ENCODE measurements at regions not wholly inside any gene's neighbourhood (a gene's known extent, or its start where the extent isn't known, plus 50 kb on each side); places are given as distances from the start of the nearest gene placed in this dataset.
"Not testable (repeated sequence)": the region's sequence is repeated elsewhere in the genome, so short reads cannot be mapped to it uniquely, and the experiment has no call there.

- no peak for DNase-seq (ENCODE audit: low read depth)
Measured at GRCh38 chr10:118916777-118917176, 112.7 kb upstream of the NANOS1 start.

GRCh38 chr10:118917701-118918100 is 111.8 kb upstream of the NANOS1 start:
- no peak for DNase-seq (ENCODE audit: low read depth)

- DNase-seq (ENCODE audit: low read depth) = no peak
Measured at GRCh38 chr10:118918116-118918515, 111.4 kb upstream of the NANOS1 start.

- no peak for DNase-seq (ENCODE audit: low read depth)
Measured at GRCh38 chr10:118918587-118918986, 110.9 kb upstream of the NANOS1 start.

- DNase-seq (ENCODE audit: low read depth) = no peak
Measured at GRCh38 chr10:118920206-118920605, 109.3 kb upstream of the NANOS1 start.

GRCh38 chr10:118922226-118922625 is 107.3 kb upstream of the NANOS1 start:
- no peak for DNase-seq (ENCODE audit: low read depth)

- no peak for DNase-seq (ENCODE audit: low read depth)
Measured at GRCh38 chr10:118922972-118923371, 106.5 kb upstream of the NANOS1 start.

GRCh38 chr10:118924493-118924892 is 105.0 kb upstream of the NANOS1 start:
- no peak for DNase-seq (ENCODE audit: low read depth)

- no peak for DNase-seq (ENCODE audit: low read depth)
Measured at GRCh38 chr10:118925404-118926071, 104.0 kb upstream of the NANOS1 start.

- no peak for DNase-seq (ENCODE audit: low read depth)
Measured at GRCh38 chr10:118926072-118926417, 103.5 kb upstream of the NANOS1 start.

GRCh38 chr10:118926441-118926840 is 103.1 kb upstream of the NANOS1 start:
- DNase-seq (ENCODE audit: low read depth) = no peak

GRCh38 chr10:118926903-118927302 is 102.6 kb upstream of the NANOS1 start:
- no peak for DNase-seq (ENCODE audit: low read depth)

GRCh38 chr10:118927321-118927720 is 102.2 kb upstream of the NANOS1 start:
- DNase-seq (ENCODE audit: low read depth) = no peak

GRCh38 chr10:118930614-118931013 is 98.9 kb upstream of the NANOS1 start:
- DNase-seq (ENCODE audit: low read depth) = no peak

GRCh38 chr10:118931436-118931835 is 98.1 kb upstream of the NANOS1 start:
- no peak for DNase-seq (ENCODE audit: low read depth)

GRCh38 chr10:118932154-118932553 is 97.4 kb upstream of the NANOS1 start:
- not testable (repeated sequence) for DNase-seq (ENCODE audit: low read depth)

GRCh38 chr10:118937226-118937625 is 92.3 kb upstream of the NANOS1 start:
- DNase-seq (ENCODE audit: low read depth) = no peak

- no peak for DNase-seq (ENCODE audit: low read depth)
Measured at GRCh38 chr10:118939211-118940007, 90.1 kb upstream of the NANOS1 start.

- no peak for DNase-seq (ENCODE audit: low read depth)
Measured at GRCh38 chr10:118940386-118940785, 89.1 kb upstream of the NANOS1 start.

GRCh38 chr10:118943253-118943652 is 86.3 kb upstream of the NANOS1 start:
- DNase-seq (ENCODE audit: low read depth) = no peak

GRCh38 chr10:118944959-118945633 is 84.4 kb upstream of the NANOS1 start:
- DNase-seq (ENCODE audit: low read depth) = no peak

GRCh38 chr10:118948786-118949185 is 80.7 kb upstream of the NANOS1 start:
- DNase-seq (ENCODE audit: low read depth) = no peak

GRCh38 chr10:118950190-118950680 is 79.3 kb upstream of the NANOS1 start:
- DNase-seq (ENCODE audit: low read depth) = no peak

All from stimulated activated CD8-positive, alpha-beta memory T cell treated with anti-CD3 and anti-CD28 coated beads, Interleukin-12 subunit alpha, Interleukin-12 subunit beta, amount 100 ng/mL, for 4 hours (primary cell).